Stimulated activated CD8-positive, alpha-beta memory T cell treated with anti-CD3 and anti-CD28 coated beads, Interleukin-15, amount 100 ng/mL, for 24 hours (primary cell): ENCODE measurements at regions not wholly inside any gene's neighbourhood (a gene's known extent, or its start where the extent isn't known, plus 50 kb on each side); places are given as distances from the start of the nearest gene placed in this dataset.
"Not testable (repeated sequence)": the region's sequence is repeated elsewhere in the genome, so short reads cannot be mapped to it uniquely, and the experiment has no call there.

Experiments used
- DNase-seq: peaks from one replicate; pipeline ENCODE4 v3.0.0-alpha.2; 2020; ENCODE audit warnings: low read depth

DNA sequence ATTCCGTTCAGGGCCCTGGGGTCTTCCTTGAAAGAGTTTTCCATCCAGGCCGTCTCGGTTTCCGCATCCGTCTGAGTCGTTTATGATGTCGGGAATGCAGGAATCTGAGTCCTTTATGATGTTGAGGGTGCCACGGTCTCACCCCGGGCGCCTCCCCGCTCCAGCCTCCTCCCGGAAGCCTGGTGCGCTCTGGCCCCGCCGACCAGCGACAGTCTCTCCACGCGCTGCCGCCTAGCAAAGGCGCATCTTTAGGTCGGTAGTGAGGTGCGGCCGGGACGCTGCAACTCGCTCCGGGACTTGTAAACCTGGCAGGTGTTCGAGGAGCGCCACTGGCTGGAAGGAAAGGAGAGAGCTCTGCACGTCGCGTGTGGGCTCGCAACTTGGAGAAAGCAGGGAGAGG is 132.6 kb downstream of the FAM72C start:
- DNase-seq = not testable (repeated sequence)

DNA sequence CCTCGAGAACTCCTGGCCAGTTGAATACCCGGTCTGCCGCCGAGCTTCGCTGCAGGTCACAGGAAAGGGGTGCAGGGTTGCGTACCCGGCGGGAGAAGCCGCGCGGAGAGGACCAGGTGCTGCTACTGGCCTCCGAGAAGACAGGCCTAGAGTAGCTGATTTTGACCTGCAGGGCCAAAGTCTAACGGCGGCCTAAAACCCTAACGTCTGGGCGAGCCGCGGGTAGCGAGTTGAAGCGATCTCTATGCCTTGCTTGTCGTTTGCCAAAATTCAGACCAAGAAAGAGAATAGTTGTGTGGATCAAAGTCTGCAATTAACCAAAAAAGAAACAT is 133.2 kb downstream of the FAM72C start:
- not testable (repeated sequence) for DNase-seq

DNA sequence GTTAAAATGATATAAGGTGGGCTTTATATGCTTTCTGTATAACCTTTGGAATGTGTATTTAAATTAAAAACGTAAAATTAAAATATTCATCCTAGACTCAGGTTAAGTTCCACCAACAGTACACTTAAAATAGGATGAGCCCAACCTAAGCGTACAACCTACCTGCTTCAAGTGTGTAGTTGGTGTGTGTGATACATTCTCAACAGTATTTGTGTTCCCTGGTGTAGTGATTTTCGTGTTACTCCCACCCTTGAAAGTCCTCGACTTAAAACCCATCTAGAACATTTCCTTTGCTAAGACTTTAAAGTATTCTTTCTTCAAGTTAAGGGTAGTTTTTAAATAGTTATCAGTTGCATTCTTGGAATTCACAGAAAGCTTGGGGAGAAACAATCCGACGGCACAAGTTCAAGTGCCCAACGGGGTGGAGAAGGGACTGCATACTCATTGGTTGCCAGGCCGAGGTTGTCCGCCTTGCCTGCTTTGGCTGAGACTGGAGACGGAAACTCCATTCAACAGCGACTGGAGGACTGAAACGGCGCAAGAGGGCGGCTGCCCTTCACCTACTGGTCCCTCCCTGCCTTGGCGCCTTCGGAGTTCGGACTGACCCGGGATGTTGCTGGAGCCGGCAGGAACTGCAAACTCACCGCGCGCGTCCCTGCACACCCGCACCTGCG is 133.7 kb downstream of the FAM72C start:
- not testable (repeated sequence) for DNase-seq

DNA sequence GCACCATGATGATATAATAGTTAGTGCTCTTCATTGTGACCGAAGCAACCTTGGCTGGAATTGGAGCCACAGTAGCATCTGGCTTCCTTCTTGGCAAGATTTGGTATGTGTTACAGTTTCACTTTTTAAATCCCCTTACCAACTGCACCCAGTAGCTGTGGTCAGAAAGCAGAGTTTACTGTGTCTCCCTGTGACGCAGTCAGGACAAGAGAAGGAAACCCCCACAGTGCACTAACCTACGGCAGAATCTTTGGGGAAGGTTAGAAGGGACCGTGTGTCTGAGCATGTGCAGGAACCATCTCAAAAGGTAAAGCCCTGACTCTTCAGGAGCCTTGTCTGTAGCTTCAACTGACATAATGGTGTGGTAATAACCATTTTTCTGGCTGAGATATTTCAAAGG is 138.4 kb downstream of the FAM72C start:
- not testable (repeated sequence) for DNase-seq

DNA sequence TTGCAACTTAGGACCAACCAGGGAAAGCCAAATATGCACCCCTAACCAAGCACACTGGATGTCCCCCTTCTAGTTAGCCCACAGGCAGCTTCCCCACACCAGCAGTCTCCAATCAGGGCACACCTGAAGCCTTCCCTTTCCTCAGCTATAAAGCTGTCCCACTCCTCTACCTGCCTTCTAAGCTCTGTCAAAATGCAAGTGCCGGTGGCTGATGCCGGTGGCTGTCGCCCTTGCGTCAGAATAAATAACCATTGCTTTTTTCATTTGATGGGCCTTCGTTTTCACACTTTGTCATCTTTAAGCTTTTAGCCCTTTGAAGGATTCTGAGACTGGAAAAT is 139.4 kb downstream of the FAM72C start:
- not testable (repeated sequence) for DNase-seq

DNA sequence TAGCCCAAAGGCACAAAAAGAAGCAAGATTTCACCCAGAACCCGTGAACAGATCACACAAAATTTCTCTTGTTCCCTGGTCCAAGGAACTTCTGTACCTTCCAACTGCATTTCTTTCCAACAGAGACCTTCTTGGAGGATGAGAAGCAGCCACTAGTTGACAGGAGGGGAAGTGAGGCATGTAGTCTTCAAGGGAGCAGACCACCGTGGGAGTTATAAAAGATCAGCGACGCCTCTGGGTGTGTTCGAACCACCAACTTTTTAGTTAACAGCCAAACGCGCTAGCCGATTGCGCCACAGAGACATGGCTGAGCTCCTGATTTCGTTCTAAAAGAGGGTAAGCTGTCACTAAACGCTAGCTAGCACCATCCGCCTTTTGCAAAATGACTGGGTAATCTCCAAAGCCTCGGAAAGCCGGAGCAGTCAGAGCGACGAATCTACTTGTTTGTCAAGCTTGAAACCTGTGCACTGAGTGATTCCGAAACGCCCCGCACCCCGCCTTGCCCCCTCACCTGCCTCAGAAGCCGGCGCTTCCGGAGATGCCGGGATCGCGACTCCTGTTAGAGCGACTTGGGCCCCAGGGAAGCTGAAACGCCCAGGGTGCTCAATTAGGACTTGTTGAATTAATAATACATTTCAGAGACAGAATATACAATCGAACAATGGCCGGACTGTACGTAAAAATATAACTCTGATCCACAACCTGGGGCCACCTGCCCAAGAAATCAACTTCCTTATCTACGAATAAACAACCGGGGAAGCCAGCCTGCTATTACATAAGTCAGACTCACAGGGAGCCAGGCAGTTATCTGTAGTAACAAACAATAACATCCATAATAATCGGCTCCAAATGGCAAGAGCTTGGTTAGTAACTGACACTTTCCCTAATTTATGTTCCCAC is 140.1 kb downstream of the FAM72C start:
- DNase-seq = not testable (repeated sequence)

DNA sequence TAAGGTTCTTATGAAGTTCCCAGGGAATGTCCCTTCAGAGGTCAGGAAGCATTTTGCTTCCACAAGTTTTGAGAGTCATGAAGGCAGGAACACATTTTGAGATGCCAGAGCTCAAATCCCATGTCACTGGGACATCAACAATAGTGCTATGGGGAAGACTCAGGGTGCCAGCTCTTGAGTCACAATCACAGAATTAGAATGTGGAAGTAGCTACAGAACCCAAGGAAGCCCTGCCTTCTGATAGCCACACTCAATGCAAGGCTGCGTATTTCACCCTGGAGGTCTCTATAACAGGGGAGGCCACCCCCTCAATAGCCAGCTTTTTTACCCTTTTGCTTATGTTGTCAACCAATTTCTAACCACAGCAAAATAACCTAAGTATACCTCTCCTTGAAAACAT is 145.6 kb downstream of the FAM72C start:
- DNase-seq = not testable (repeated sequence)

DNA sequence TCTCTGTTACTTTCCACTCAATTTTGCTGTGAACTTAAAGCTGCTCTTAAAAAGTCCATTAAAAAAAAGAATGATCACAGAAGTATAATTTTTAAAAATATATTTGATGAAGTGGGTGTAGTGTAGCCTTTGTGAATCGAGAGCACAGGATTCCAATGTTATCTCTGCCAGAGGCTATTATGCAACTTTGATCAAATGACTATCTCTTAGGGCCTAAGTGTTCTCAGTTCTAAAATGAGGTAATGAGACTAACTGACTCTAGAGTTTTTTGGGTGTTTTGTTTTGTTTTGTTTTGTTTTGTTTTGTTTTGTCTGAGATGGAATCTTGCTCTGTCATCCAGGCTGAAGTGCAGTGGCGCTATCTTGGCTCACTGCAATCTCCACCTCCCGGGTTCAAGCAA is 147.5 kb downstream of the FAM72C start:
- DNase-seq = not testable (repeated sequence)

DNA sequence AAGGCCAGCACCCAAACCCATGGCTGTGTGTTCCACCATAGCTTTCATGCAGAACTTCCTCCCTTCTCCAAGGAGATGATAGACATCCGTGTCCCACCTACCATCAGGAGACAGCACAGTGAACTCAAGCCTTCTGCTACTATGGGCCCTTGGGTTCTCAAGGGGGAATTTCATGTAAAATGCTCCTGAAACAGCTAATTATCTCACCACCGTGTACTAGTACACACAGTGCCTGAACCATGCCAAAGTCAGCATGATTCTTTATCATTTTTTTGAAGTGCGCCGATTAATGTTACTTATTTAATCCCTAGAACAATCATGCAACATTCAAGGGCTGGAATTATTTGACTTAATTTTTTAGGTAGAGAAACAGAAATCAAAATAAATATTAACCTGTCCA is 151.7 kb downstream of the FAM72C start:
- not testable (repeated sequence) for DNase-seq

DNA sequence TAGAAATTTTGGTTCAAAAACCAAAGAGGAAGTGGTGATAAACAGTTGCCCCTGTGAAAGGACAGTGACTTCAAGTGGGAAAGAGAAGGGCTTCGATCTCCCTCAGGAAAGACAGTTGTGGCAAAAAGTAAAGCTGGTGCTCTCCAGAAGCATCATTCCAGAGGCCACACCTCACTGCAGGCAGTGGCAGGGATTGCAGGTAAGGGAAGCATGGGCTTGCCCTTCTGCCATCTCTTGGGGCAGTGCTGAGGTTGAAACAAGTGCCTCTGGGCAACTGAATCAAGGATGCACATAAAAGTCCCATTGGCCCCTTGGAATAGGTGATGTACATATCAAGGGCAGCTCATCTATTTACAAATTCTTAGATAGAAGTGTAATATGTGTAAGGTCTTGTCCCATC is 155.4 kb downstream of the FAM72C start:
- not testable (repeated sequence) for DNase-seq

DNA sequence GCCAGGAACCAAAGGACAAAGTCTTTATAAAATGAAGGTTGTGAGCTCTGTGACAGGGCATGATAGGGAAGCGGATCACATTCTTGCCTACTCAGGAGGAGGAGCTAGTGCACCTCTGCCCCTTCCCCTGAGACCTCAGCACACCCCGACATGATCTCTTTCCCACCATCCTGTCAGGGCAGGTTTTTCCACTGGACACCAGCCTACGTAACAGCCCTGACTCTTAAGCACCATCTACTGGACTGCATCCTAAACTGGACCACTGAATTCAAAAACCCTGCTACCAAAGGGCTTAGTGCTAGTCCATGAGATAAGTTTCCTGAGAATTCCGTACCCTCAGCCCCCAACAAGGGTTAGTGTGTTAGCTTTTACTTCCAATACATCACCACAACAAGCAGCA is 166.4 kb downstream of the FAM72C start:
- not testable (repeated sequence) for DNase-seq

DNA sequence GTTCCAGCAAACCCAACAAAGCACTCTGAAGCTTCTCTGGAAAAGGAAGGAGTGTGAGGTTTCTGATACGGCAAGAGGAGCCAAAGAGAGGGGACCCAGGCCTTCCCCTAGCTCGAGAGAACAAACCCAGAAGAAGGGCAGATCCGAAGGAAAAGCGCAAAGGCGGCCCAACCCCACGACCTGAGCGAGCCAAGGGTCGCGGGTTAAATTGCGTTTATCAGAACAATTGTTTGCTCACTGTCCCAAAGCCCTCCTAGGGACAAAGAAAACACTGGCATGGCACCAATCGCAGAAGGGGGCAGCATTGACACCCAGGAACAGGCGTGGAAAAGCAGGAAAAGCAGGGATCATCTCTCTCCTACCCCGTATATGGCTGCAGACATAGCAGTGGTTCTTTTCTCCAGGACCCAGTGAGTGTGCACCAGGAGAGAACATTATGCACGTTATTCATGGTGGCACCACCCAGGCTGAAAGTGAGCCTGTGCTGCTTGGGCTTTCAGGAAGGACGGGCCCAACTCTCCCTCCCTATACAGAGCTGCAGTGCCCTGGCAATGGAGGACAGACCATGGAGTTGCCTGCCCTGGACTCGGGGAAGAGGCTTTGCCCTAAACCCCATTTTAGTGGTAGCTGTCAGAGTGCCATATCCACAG is 167.0 kb downstream of the FAM72C start:
- DNase-seq = not testable (repeated sequence)

DNA sequence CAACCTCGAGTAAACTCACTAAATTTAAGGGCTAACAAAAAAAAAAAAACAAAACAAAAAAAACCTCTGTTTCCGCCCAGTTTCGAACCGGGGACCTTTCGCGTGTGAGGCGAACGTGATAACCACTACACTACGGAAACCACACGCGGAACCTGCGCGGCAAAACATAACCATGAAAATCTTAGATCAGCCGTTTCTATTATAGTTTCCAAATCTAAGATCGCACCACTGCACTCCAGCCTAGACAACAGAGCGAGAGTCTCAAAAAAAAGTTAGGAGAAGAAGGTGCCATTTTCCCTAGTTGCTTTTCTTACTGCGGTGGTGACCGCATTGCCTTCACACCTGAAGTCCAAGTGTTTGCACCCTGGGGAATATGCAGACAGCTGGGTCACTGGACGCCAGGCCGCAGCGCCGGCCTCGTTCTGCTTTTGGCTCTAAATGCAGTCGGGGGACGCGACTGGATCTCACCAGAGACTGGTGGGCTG is 167.8 kb downstream of the FAM72C start:
- not testable (repeated sequence) for DNase-seq

DNA sequence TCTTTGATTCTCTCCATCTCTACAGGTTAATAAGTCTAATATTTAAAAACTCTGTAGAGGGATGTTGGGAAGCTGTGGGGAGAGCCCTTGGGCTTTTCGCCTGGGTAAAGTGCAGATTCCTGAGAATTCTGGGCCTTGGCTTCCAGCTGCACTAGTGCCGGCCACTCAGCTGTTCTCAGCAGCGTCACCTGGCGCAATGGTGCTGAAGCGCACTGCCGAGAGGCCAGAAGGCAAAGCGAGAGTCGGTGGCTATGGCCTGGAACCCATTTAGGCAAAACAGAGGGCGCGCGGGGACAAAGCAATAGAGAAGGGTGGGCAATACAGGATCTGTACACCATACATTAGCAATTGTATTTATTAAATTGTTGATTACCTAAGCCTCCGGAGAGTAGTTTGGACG is 168.7 kb downstream of the FAM72C start:
- not testable (repeated sequence) for DNase-seq

DNA sequence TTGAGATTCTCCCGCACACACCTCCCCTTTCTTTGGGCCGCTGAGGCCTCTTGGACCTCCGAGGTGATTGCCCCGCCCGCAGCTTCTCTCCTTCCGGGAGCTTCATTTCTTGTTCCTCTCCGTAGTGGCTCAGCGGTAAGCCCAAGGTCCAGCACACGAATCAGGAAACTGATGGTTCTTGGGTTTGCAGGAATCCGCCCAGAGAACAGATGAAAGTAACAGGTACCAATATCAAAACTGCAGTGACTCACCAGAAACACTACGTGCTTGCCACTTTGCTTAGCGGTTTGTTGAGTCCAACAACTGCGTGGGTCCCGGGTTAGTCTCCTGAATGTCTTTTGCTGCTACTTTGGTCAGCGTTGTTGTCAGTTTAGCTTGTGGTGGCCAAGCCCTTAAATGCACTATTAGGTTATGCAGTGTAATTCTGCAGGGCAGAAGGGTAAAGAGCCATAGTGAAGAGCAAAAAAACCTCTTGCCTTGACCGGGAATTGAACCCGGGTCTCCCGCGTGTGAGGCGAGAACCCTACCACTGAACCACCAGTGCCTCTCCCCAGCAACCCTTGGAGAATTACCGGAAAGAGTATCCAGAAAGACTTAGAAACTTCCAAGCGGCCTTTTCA is 172.1 kb downstream of the FAM72C start:
- not testable (repeated sequence) for DNase-seq

DNA sequence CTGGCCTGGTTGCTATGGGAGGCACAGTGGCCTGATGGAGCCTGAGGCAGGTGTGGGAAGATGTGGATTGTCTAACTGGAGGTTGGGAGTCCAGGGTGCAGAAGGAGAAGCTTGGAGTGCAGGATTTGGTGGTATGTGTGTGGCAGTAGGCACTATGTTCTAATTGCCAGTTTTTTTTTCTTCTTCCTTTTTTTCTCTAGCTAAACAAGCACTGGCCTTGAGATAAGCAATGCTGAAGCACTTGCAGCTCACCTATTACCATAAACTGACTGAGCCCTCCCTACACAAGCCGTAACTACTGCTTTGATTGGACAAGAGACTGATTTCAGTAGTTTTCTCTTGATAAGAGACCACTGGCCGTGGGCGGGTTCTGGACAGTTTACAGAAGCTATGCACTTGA is 175.4 kb downstream of the FAM72C start:
- not testable (repeated sequence) for DNase-seq

DNA sequence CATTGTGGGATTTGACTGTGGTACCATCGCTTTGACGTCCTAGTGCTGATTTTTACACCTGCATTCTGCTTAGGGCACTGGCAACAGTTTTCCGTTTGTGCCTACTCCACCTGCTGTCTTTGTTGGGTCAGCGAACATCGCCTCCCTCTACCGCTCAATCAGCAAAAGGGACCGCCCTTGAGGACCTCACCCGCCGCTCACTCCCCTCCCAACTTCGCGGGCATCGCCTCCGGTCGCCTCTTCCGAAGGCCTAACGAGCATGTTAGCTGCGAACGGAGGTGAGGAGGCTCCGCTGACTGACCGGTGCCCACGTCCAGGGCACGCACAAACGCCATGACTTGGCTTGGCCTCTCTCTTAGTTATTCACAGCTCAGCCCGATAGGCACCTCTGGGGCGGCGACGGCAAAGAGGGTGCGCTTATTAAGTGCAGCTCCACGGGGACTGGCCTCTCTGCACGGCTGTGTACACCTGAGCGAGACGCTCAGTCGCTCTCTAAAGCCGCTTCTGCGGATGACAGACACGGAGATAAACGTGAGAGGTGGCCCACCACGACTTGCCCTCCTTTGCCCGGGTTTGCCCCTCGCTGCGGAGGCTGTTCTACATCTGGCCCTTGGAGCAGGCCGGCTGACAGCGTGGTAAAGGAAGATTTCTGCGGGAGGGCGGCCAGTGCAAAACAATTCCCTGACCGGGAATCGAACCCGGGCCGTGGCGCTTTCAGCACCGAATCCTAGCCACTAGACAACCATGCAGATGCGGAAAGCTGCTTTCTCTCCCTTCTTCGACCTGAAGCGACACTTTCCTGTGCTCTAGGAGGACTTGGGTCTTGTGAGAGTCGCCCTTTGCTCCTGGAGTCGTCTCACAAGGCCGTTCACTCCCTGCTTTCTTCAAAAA is 179.5 kb downstream of the FAM72C start:
- DNase-seq = not testable (repeated sequence)

DNA sequence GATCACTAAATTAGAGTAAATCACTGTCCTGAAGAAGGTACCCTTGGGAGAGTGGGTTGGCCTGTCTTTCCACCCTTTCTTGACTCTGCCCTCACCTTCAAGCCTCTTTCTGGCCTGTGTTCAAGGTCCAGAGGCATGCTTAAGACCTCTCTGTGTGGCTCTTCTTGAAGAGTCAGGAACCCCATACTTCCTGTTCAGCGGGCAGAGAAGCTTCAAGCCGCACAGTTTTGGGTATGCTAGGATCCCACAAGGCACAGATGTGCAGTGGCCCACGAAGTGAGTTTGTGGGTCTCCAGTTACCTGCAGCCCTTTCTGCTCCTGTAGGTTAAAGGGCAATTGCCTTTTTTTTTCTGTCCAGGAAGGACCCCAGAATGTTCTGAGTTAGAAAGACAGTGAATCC is 185.4 kb downstream of the FAM72C start:
- DNase-seq = not testable (repeated sequence)

DNA sequence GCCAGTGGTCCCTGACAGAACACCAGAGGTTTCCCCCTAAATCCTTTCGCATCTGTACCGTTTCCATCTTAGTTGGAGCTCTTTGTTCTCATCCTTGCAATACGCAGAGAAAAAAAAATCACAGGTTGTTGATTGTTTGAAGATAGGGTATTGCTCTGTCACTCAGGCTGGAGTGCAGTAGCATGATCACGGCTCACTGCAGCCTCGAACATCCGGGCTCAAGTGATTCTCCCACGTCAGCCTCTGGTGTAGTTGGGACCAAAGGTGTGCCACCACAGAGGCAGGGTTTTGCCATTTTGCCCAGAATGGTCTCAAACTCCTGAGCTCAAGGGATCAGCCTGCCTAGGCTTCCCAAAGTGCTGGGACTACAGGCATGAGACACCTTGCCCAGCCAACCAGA is 185.9 kb downstream of the FAM72C start:
- DNase-seq = not testable (repeated sequence)

DNA sequence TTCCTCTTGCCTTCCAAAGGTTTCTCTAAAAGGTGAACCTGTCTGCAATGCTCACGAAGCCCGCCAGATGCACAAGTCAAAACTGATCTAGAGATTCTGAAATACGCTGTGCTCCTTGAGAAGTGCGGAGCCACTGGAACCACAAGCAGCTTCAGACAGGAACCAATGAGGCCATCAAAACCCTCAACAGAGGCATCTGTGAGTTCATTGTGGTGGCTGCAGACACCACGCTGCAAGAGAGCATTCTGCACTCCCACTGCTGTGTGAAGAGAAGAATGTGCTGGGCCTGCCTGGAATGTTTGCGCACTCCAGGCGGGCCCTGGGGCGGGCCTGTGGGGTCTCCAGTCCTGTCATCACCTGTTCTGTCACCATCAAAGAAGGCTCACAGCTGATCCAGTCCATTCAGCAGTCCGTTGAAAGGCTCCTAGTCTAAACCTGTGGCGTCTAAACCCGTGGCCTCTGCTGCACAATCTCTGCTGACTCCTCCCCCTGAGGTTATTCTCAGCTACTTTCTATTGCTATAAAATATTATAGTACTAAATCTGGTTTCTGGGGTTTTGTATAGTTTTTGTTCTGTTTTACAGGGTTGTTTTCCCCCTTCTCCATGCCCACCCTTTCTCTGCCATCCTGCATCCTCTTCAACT is 187.4 kb downstream of the FAM72C start:
- DNase-seq = not testable (repeated sequence)

DNA sequence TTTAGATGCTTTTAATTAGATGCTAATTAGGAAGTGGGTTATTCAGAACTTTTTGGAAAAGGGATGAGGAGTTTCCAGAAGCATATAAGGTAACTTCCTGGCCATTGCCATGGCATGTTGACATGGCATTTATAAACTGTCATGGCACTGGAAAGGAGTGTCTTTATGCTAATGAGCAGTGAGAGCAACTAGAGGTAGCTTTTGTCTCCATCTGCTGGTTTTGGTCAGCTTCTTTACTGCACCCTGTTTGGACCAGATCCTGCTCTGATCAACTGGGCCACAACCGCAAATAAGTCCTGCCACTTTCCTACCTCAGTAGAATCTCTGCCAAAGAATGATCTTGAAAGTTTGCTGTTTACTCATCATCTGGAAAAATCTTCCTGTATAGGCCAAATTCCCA is 193.6 kb downstream of the FAM72C start:
- not testable (repeated sequence) for DNase-seq
